Osteocyte (in vitro differentiated cells): ENCODE measurements at regions not wholly inside any gene's neighbourhood (a gene's known extent, or its start where the extent isn't known, plus 50 kb on each side); places are given as distances from the start of the nearest gene placed in this dataset.

ENCODE experiments used
- DNase-seq: peaks from one replicate; pipeline ENCODE4 v3.0.0; 2021; ENCODE audit warnings: mixed read lengths; ENCODE audit not compliant: unreplicated experiment; ENCODE audit errors: extremely low spot score
- H3K27ac Mint-ChIP-seq: one replicate; pipeline ENCODE4 v1.8.0; 2021; ENCODE audit warnings: mild to moderate bottlenecking, mixed read lengths; ENCODE audit not compliant: unreplicated experiment
- H3K27me3 Mint-ChIP-seq: one replicate; pipeline ENCODE4 v1.8.0; 2021; ENCODE audit warnings: mixed read lengths; ENCODE audit not compliant: unreplicated experiment
- H3K36me3 Mint-ChIP-seq: one replicate; pipeline ENCODE4 v1.8.0; 2021; ENCODE audit warnings: mixed read lengths; ENCODE audit not compliant: unreplicated experiment
- H3K4me1 Mint-ChIP-seq: one replicate; pipeline ENCODE4 v1.8.0; 2021; ENCODE audit warnings: mixed read lengths; ENCODE audit not compliant: unreplicated experiment
- H3K4me3 Mint-ChIP-seq: one replicate; pipeline ENCODE4 v1.8.0; 2021; ENCODE audit warnings: mild to moderate bottlenecking, moderate library complexity, mixed read lengths; ENCODE audit not compliant: unreplicated experiment
- H3K9me3 Mint-ChIP-seq: one replicate; pipeline ENCODE4 v1.8.0; 2021; ENCODE audit warnings: mixed read lengths; ENCODE audit not compliant: unreplicated experiment
- CTCF ChIP-seq: fragments of 200-600 bp; sonication (generic); IDR thresholded peaks from 2 replicates; pipeline ENCODE4 v1.5.0; 2021; ENCODE audit warnings: antibody characterized with exemption, mild to moderate bottlenecking, moderate library complexity

GRCh38 chr18:77714716-77715115, 465.1 kb downstream of the GALR1 start:
- Mint-ChIP-seq H3K27ac (no peak overlapping the region), H3K27me3 (no peaks in the 10 kb centered on the region), H3K4me1 (no peaks in the 10 kb centered on the region), H3K36me3 (no peaks in the 10 kb centered on the region), H3K9me3 (peaks cover 5% of the 10 kb centered on the region), H3K4me3 (no peak overlapping the region)
- no peak for DNase-seq
- no peak for TF ChIP-seq CTCF

- Mint-ChIP-seq H3K9me3 (peaks cover 5% of the 10 kb centered on the region), H3K4me1 (no peaks in the 10 kb centered on the region), H3K4me3 (no peak overlapping the region), H3K27ac (no peak overlapping the region), H3K27me3 (no peaks in the 10 kb centered on the region), H3K36me3 (no peaks in the 10 kb centered on the region)
- no peak for DNase-seq
- TF ChIP-seq CTCF, result no peak
Measured at GRCh38 chr18:77716282-77716681, 466.6 kb downstream of the GALR1 start.

- TF ChIP-seq CTCF, result no peak
- no peaks in the 10 kb centered on the region for H3K27me3 Mint-ChIP-seq
- H3K9me3 Mint-ChIP-seq, result no peaks in the 10 kb centered on the region
- H3K4me1 Mint-ChIP-seq, result no peaks in the 10 kb centered on the region
- no peaks in the 10 kb centered on the region for H3K36me3 Mint-ChIP-seq
- H3K4me3 Mint-ChIP-seq, result no peak overlapping the region
- no peak for DNase-seq
- H3K27ac Mint-ChIP-seq, result no peak overlapping the region
Measured at GRCh38 chr18:77733292-77733903, 483.8 kb downstream of the GALR1 start.

- no peak for TF ChIP-seq CTCF
- Mint-ChIP-seq H3K27ac (no peak overlapping the region), H3K9me3 (no peaks in the 10 kb centered on the region), H3K27me3 (no peaks in the 10 kb centered on the region), H3K36me3 (no peaks in the 10 kb centered on the region), H3K4me3 (no peak overlapping the region), H3K4me1 (no peaks in the 10 kb centered on the region)
- no peak for DNase-seq
Measured at GRCh38 chr18:77736842-77737241, 487.2 kb downstream of the GALR1 start.

GRCh38 chr18:77737405-77737804, 487.8 kb downstream of the GALR1 start:
- no peaks in the 10 kb centered on the region for H3K27me3 Mint-ChIP-seq
- DNase-seq, result no peak
- no peaks in the 10 kb centered on the region for H3K9me3 Mint-ChIP-seq
- H3K4me1 Mint-ChIP-seq, result no peaks in the 10 kb centered on the region
- no peak for TF ChIP-seq CTCF
- H3K4me3 Mint-ChIP-seq, result no peak overlapping the region
- H3K36me3 Mint-ChIP-seq, result no peaks in the 10 kb centered on the region
- no peak overlapping the region for H3K27ac Mint-ChIP-seq
